AG09309 (cell line): ENCODE measurements at regions not wholly inside any gene's neighbourhood (a gene's known extent, or its start where the extent isn't known, plus 50 kb on each side); places are given as distances from the start of the nearest gene placed in this dataset.

Experiments
- DNase-seq: peaks from one replicate; pipeline ENCODE4 v3.0.0-alpha.2; 2010; ENCODE audit warnings: low read depth
- H3K4me3 ChIP-seq: 2 replicates; pipeline ENCODE4 v1.5.1; 2011; ENCODE audit warnings: mild to moderate bottlenecking, low read depth, low read length, moderate library complexity; ENCODE audit not compliant: control insufficient read depth
- CTCF ChIP-seq: IDR thresholded peaks from 2 replicates; pipeline ENCODE4 v1.5.1; 2011; ENCODE audit warnings: mild to moderate bottlenecking, low read depth, low read length, inconsistent platforms; ENCODE audit not compliant: insufficient read depth, control insufficient read depth; ENCODE audit errors: missing control alignments

GRCh38 chr2:104444392-104444791 lies 409.5 kb upstream of the POU3F3 start:
- no peak overlapping the region for H3K4me3 ChIP-seq
- no peak for TF ChIP-seq CTCF
- DNase-seq: no peak

- H3K4me3 ChIP-seq: no peak overlapping the region
- no peak for DNase-seq
- TF ChIP-seq CTCF: no peak
These were observed 409.0 kb upstream of the POU3F3 start for GRCh38 chr2:104444889-104445288.

GRCh38 chr2:104447831-104448434 lies 406.0 kb upstream of the POU3F3 start:
- no peak for DNase-seq
- H3K4me3 ChIP-seq: no peak overlapping the region
- TF ChIP-seq CTCF: no peak

GRCh38 chr2:104448661-104449440 lies 405.1 kb upstream of the POU3F3 start:
- no peak for DNase-seq
- H3K4me3 ChIP-seq: no peak overlapping the region
- no peak for TF ChIP-seq CTCF

GRCh38 chr2:104452558-104452957 lies 401.4 kb upstream of the POU3F3 start:
- no peak for DNase-seq
- H3K4me3 ChIP-seq: no peak overlapping the region
- TF ChIP-seq CTCF: no peak

GRCh38 chr2:104462731-104463130 lies 391.2 kb upstream of the POU3F3 start:
- no peak for TF ChIP-seq CTCF
- no peak overlapping the region for H3K4me3 ChIP-seq
- no peak for DNase-seq
